Brain microvascular endothelial cell (primary cell): ENCODE measurements at regions not wholly inside any gene's neighbourhood (a gene's known extent, or its start where the extent isn't known, plus 50 kb on each side); places are given as distances from the start of the nearest gene placed in this dataset.

ENCODE experiments used
- DNase-seq: peaks from one replicate; pipeline ENCODE4 v3.0.0-alpha.2; 2020
- H3K27ac ChIP-seq: fragments of 250-450 bp; sonication (Bioruptor Pico); 2 replicates; pipeline ENCODE4 v1.5.1; 2020; ENCODE audit warnings: mild to moderate bottlenecking, moderate library complexity
- H3K27me3 ChIP-seq: fragments of 250-450 bp; sonication (Bioruptor Pico); replicated peaks from 2 replicates; pipeline ENCODE4 v1.5.1; 2020; ENCODE audit warnings: mild to moderate bottlenecking
- H3K36me3 ChIP-seq: fragments of 250-450 bp; sonication (Bioruptor Pico); replicated peaks from 2 replicates; pipeline ENCODE4 v1.5.1; 2020; ENCODE audit warnings: mild to moderate bottlenecking
- H3K4me3 ChIP-seq: 2 replicates; pipeline ENCODE4 v1.5.1; 2011; ENCODE audit warnings: low read depth, mild to moderate bottlenecking, control low read depth, low read length, moderate library complexity
- in situ Hi-C: cut with HindIII; loops from 2 replicates; pipeline ENCODE4 v1.10.0; 2017; ENCODE audit warnings: low sequenced_read_pairs, low pct_ligation_motif_present
- TF ChIP-seq, protein P1 (sequence below): IDR thresholded peaks from 2 replicates; pipeline ENCODE4 v1.5.1; 2011; ENCODE audit warnings: low read depth, mild to moderate bottlenecking, moderate library complexity, low read length, control low read depth, inconsistent platforms; ENCODE audit errors: missing control alignments

DNA sequence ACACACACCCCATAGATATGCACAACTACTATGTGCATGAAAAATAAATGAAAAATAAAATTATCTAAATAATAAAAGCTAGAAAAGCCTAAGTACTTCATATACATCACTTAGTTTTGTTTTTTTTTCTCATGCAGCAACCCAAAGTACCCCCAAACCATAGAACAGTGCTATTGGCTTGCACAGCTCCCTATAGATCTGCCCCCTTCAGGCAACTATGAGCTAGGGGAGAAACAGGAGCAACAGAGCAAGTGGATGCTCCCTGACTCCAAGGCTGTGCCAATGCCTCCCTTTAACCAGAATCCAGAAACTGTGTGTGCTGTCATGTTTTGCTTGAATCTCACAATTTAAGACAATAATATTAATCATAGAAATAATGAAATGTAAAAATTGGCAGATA, 605.5 kb downstream of the TOX3 start:
- in situ Hi-C loops: no loop called here
- DNase-seq: no peak
- Histone ChIP-seq H3K27me3 (no peaks in the 10 kb centered on the region), H3K4me3 (no peak overlapping the region), H3K36me3 (no peaks in the 10 kb centered on the region), H3K27ac (no peak overlapping the region)
- TF ChIP-seq, protein P1, sequence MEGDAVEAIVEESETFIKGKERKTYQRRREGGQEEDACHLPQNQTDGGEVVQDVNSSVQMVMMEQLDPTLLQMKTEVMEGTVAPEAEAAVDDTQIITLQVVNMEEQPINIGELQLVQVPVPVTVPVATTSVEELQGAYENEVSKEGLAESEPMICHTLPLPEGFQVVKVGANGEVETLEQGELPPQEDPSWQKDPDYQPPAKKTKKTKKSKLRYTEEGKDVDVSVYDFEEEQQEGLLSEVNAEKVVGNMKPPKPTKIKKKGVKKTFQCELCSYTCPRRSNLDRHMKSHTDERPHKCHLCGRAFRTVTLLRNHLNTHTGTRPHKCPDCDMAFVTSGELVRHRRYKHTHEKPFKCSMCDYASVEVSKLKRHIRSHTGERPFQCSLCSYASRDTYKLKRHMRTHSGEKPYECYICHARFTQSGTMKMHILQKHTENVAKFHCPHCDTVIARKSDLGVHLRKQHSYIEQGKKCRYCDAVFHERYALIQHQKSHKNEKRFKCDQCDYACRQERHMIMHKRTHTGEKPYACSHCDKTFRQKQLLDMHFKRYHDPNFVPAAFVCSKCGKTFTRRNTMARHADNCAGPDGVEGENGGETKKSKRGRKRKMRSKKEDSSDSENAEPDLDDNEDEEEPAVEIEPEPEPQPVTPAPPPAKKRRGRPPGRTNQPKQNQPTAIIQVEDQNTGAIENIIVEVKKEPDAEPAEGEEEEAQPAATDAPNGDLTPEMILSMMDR: no peak

DNA sequence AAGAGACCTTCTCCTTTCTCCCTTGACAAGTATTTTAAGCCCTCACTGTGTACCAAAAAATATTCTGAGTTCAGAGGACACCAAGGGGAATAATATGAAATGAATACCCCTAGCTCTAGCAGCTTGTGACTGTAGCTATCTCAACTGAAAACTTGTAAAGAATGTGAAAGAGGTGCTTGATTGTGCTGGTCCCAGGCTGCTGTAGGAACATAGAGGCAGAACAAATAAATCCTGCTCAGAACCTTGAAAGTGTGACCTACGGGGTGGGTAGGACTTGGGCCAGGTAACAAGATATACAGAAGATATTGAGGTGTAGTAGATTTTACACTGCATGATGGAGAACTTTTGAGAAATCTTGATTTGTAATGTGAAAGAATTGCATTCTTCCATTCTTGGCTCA, 606.8 kb downstream of the TOX3 start:
- DNase-seq: no peak
- in situ Hi-C loops: no loop called here
- Histone ChIP-seq H3K27ac (no peak overlapping the region), H3K4me3 (no peak overlapping the region), H3K36me3 (no peaks in the 10 kb centered on the region), H3K27me3 (no peaks in the 10 kb centered on the region)
- TF ChIP-seq, protein P1: no peak

- in situ Hi-C loops: no loop called here
- H3K27ac ChIP-seq: no peak overlapping the region
- no peak for DNase-seq
- H3K4me3 ChIP-seq: no peak overlapping the region
- TF ChIP-seq, protein P1: no peak
- H3K36me3 ChIP-seq: no peaks in the 10 kb centered on the region
- no peaks in the 10 kb centered on the region for H3K27me3 ChIP-seq
Observed at GRCh38 chr16:51939378-51939871, 607.5 kb downstream of the TOX3 start.

DNA sequence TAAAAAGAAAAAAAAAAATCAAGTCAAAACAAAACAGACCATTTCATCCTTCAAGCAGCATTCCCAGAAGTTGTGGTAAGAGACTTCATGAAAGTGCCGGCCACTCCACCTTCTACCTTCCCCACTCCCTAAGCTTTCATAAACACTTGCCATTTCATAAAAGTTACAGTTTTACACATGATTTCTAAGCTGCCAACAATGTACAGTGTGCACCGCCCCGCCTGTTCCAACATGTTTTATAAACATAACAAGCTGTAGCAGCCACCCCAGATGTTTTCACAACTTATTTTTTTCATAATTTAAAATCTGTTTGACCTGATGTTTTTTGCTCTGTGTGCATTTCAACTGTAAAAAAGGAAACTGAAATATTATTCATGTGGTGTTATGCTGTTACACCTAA, 608.1 kb downstream of the TOX3 start:
- no peak for DNase-seq
- Histone ChIP-seq H3K27ac (no peak overlapping the region), H3K27me3 (no peaks in the 10 kb centered on the region), H3K4me3 (no peak overlapping the region), H3K36me3 (no peaks in the 10 kb centered on the region)
- in situ Hi-C loops: no loop called here
- TF ChIP-seq, protein P1: no peak

GRCh38 chr16:51937771-51938170, 609.2 kb downstream of the TOX3 start:
- peak; percentile 55 for DNase-seq
- H3K4me3 ChIP-seq: no peak overlapping the region
- no peaks in the 10 kb centered on the region for H3K27me3 ChIP-seq
- in situ Hi-C loops: no loop called here
- H3K36me3 ChIP-seq: no peaks in the 10 kb centered on the region
- no peak overlapping the region for H3K27ac ChIP-seq
- TF ChIP-seq, protein P1: no peak

GRCh38 chr16:51936846-51937245, 610.1 kb downstream of the TOX3 start:
- Histone ChIP-seq H3K36me3 (no peaks in the 10 kb centered on the region), H3K27ac (no peak overlapping the region), H3K4me3 (no peak overlapping the region), H3K27me3 (no peaks in the 10 kb centered on the region)
- TF ChIP-seq, protein P1: no peak
- no peak for DNase-seq
- in situ Hi-C loops: no loop called here
